ENCODE measurements at regions not wholly inside any gene's neighbourhood (a gene's known extent, or its start where the extent isn't known, plus 50 kb on each side); places are given as distances from the start of the nearest gene placed in this dataset.

DNA sequence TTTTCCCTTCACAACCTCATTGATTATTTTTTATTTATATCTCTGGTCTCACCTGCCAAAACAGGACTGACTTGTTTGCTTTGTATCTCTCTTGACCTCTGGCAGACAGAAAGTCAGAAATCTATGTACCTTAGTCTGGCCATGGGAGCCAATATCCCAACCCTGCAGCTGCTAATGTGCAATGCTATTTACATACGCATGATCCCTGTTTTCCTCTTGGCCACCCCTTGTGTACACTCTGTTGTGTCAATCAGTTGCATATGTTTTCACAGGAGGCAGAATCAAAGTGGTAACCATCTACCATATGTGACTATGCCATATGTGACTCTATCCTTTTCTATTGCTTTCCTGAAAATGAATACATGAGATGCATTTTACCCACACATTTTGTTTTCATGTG is 688.8 kb downstream of the PLA2G4A start:
- no peak overlapping the region for H3K4me3 ChIP-seq (ENCODE audit: low read depth, low read length)
- TF ChIP-seq, protein P1, sequence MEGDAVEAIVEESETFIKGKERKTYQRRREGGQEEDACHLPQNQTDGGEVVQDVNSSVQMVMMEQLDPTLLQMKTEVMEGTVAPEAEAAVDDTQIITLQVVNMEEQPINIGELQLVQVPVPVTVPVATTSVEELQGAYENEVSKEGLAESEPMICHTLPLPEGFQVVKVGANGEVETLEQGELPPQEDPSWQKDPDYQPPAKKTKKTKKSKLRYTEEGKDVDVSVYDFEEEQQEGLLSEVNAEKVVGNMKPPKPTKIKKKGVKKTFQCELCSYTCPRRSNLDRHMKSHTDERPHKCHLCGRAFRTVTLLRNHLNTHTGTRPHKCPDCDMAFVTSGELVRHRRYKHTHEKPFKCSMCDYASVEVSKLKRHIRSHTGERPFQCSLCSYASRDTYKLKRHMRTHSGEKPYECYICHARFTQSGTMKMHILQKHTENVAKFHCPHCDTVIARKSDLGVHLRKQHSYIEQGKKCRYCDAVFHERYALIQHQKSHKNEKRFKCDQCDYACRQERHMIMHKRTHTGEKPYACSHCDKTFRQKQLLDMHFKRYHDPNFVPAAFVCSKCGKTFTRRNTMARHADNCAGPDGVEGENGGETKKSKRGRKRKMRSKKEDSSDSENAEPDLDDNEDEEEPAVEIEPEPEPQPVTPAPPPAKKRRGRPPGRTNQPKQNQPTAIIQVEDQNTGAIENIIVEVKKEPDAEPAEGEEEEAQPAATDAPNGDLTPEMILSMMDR (IDR thresholded peaks at IDR 0.05; ENCODE audit: low read depth, low read length), result no peak

DNA sequence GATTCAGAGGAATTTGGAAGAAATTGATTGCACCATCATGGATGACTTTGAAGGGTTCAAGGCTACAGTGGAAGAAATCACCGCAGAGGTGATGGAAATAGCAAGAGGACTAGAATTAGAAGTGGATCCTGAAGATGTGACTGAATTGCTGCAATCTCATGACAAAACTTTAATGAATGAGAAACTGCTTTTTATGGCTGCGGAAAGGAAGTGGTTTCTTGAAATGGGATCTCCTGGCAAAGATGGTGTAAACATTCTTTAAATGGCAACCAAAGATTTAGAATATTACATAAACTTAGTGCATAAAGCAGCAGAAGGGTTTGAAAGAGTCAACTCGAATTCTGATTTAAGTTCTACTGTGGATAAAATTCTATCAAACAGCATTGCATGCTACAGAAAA is 698.6 kb downstream of the PLA2G4A start:
- no peak overlapping the region for H3K4me3 ChIP-seq (ENCODE audit: low read depth, low read length)
- TF ChIP-seq, protein P1 (IDR thresholded peaks at IDR 0.05; ENCODE audit: low read depth, low read length), result no peak

DNA sequence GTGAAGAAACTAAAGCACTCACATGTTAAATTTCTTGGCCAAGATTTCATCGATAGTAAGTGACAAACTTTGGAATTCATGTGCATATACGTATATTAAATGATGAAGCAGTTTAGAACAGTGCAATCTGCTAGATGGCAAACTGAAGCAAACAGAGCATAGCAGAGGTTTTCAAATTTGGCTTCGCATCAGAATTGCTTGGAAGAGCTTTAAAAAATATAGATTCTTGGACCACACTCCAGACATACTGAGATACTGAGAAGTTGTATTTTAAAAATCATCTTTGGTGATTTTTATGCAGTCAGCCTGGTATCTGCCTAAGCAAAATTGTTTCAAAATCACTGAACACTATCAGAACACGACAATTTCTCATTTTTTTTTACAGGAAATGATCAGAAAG is 709.2 kb downstream of the PLA2G4A start:
- TF ChIP-seq, protein P1 (IDR thresholded peaks at IDR 0.05; ENCODE audit: low read depth, low read length), result no peak
- H3K4me3 ChIP-seq (ENCODE audit: low read depth, low read length), result no peak overlapping the region

DNA sequence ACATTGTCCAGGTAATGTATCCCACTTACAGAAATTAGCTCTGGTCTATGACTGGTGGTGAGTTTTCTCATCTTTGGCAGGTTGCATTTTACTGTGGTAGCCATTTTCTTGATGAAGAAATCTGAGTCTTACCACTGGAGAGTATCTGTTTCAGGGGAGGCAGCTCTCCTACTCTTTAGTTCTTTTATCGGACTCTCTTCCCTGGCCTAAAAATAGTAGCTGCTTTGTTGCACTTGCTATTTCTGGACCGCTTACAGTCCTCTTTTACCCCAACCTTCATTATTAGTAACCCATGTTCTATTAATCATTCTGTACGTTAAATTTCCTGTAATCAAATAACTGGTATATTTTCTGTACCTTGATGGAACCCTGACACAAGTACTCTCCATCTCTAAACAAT is 720.8 kb downstream of the PLA2G4A start:
- no peak overlapping the region for H3K4me3 ChIP-seq (ENCODE audit: low read depth, low read length)
- TF ChIP-seq, protein P1 (IDR thresholded peaks at IDR 0.05; ENCODE audit: low read depth, low read length), result no peak

DNA sequence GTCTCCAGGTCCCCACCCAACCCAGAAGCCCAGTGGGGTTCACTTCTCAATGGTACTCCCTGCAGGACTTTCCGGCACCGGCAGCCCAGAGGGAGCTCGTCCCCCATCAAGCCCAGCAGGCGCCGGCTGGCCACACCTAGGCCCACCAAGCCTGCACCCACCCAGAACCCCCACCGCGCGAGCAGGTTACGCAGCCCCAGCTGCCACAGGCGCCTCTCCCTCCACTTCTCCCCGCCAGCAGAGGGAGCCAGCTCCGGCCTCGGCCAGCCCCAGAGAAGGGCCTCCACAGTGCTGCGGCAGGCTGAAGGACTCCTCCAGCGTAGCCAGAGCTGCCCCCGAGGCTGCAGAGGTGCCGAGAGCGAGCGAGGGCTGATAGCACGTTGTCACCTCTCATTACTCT is 722.3 kb downstream of the PLA2G4A start:
- TF ChIP-seq, protein P1 (IDR thresholded peaks at IDR 0.05; ENCODE audit: low read depth, low read length), result no peak
- H3K4me3 ChIP-seq (ENCODE audit: low read depth, low read length), result no peak overlapping the region

DNA sequence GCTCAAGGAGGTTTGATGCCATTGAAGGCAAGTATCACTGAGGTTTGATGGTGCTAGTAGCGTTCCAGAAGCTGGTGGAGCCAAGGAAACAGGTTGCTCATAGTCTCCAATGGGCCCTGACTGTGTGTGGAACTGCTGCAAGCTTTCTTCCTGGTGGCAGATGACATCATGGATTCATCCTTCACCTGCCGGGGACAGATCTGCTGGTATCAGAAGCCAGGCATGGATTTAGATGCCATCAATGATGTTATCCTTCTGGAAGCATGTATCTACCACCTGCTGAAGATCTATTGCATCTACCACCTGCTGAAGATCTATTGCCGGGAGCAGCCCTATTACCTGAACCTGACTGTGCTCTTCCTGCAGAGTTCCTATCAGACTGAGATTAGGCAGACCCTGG is 734.4 kb downstream of the PLA2G4A start:
- TF ChIP-seq, protein P1 (IDR thresholded peaks at IDR 0.05; ENCODE audit: low read depth, low read length), result no peak

DNA sequence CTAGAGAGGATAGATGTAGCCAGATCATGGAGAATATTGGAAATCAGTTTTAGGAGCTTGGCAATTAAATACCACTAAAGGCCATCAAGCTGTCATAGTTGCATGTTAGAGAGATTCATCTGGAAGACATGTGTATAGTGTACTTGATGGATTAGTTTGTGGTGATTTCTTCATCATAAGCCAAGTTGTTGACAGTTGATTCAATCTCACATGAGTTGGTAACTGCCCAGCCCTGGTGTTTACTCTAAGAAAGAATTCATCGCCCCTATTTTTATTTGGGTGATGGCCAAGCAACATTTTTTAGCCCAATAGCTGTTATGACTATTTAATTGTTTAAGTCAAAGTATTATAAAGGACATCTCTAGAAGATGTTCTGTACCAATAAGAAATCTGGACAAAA is 737.6 kb downstream of the PLA2G4A start:
- TF ChIP-seq, protein P1 (IDR thresholded peaks at IDR 0.05; ENCODE audit: low read depth, low read length), result no peak
- H3K4me3 ChIP-seq (ENCODE audit: low read depth, low read length), result no peak overlapping the region

More for the DNA sequence above, 734.4 kb downstream of the PLA2G4A start:
- no peak overlapping the region for H3K4me3 ChIP-seq (ENCODE audit: low read depth, low read length)

Data from WI38 (cell line).